ENCODE measurements at regions not wholly inside any gene's neighbourhood (a gene's known extent, or its start where the extent isn't known, plus 50 kb on each side); places are given as distances from the start of the nearest gene placed in this dataset.

GRCh38 chr9:3074247-3074646 is 230.4 kb upstream of the PUM3 start:
- TF ChIP-seq POLR2A (IDR thresholded peaks at IDR 0.05) = no peak
- TF ChIP-seq CTCF (IDR thresholded peaks at IDR 0.05) = no peak

All from heart left ventricle (tissue), 13 donors.